Activated T-cell treated with anti-CD3 and anti-CD28 coated beads, Interleukin-2, amount 50 U/mL, for 72 hours (primary cell): ENCODE measurements at regions not wholly inside any gene's neighbourhood (a gene's known extent, or its start where the extent isn't known, plus 50 kb on each side); places are given as distances from the start of the nearest gene placed in this dataset.
"Not testable (repeated sequence)": the region's sequence is repeated elsewhere in the genome, so short reads cannot be mapped to it uniquely, and the experiment has no call there.

Experiments
- ATAC-seq, 2 donors: fragments of 150-1000 bp; cut with Tn5 transposase; replicated peaks in 1 of 2; 2 replicates each; pipeline ENCODE4 v1.10.0; 2021; ENCODE audit warnings: moderate library complexity in 2 of 2, mild to moderate bottlenecking in 1 of 2
- DNase-seq, 2 donors: peaks; one replicate each; pipeline ENCODE4 v3.0.0; 2021 to 2022; ENCODE audit warnings: mixed read lengths in 1 of 2
- H3K27ac Mint-ChIP-seq: one replicate; pipeline ENCODE4 v1.8.0; 2022; ENCODE audit warnings: mild to moderate bottlenecking, moderate library complexity, mixed read lengths
- H3K27me3 Mint-ChIP-seq: one replicate; pipeline ENCODE4 v1.8.0; 2022; ENCODE audit warnings: low read depth, mixed read lengths
- H3K36me3 Mint-ChIP-seq, 2 donors: one replicate each; pipeline ENCODE4 v1.8.0; 2022; ENCODE audit warnings: mixed read lengths in 2 of 2, mild to moderate bottlenecking in 1 of 2; ENCODE audit not compliant: insufficient read depth in 2 of 2
- H3K4me1 Mint-ChIP-seq: one replicate; pipeline ENCODE4 v1.8.0; 2022; ENCODE audit warnings: low read depth, mixed read lengths
- H3K4me3 Mint-ChIP-seq, 2 donors: one replicate each; pipeline ENCODE4 v1.8.0; 2022; ENCODE audit warnings: mild to moderate bottlenecking in 2 of 2, mixed read lengths in 2 of 2, moderate library complexity in 2 of 2
- H3K9me3 Mint-ChIP-seq, 2 donors: one replicate each; pipeline ENCODE4 v1.8.0; 2022; ENCODE audit warnings: mixed read lengths in 2 of 2

DNA sequence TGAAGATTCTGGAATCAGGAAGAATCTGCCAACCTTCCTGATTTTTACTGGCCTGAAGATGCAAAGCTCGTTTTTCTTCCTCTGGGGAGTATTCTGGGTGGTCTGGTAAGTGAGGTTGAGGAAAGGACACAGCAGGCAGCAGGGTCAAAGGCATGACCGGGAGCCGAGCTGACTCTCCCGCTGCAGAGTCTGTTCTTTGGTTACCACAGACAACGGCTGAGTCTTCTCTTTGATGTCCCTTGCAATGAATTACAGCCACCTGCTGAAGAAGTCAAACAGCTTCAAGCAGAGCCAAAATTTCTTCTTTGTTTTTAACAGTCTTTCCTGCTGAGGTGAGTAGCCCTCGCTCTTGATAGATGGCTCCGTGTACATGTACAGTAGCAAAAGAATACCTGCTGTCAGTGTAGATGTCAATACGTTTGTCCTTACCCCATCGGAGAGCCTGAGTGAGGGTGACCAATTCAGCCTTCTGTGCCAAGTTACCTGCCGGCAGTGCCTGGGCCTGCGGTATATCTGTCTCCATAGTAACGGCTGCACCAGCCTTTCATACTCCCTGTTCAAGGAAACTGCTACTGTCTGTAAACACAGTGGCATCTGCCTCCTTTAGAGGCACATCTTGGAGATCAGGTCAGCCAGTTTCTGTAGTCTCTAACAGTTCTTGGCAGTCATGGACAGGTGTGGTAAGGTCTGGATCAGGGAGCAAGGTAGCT lies 76.4 kb downstream of the PRR15 start:
- Mint-ChIP-seq H3K4me1 (no peaks in the 10 kb centered on the region), H3K27me3 (no peaks in the 10 kb centered on the region), H3K27ac (no peak overlapping the region), H3K36me3 (no peaks in the 10 kb centered on the region), H3K9me3 (no peaks in the 10 kb centered on the region), H3K4me3 (no peak overlapping the region)
- DNase-seq (no peak), ATAC-seq (no peak)

DNA sequence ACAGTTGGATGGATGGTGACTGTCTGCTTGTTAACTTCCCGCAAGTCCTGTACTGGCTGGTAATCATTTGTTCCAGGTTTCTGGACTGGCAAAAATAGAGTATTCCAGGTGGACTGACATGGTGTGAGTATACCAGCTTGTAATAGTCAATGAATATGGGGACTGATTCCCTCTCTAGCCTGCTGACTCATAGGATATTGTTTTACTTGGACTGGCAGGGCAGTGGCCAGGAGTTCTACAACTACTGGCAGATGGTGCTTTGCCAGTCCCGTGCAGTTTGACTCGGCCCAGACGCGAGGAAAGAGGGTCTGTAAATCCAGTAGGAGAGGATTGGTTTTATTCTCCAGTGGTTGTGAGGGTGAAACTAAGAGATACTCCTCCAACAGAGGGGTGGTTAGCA lies 78.0 kb downstream of the PRR15 start:
- H3K36me3 Mint-ChIP-seq, result no peaks in the 10 kb centered on the region
- no peak for DNase-seq
- no peak overlapping the region for H3K27ac Mint-ChIP-seq
- H3K4me1 Mint-ChIP-seq, result no peaks in the 10 kb centered on the region
- ATAC-seq, result no peak
- H3K9me3 Mint-ChIP-seq, result no peaks in the 10 kb centered on the region
- H3K4me3 Mint-ChIP-seq, result no peak overlapping the region
- H3K27me3 Mint-ChIP-seq, result peaks cover 3% of the 10 kb centered on the region

DNA sequence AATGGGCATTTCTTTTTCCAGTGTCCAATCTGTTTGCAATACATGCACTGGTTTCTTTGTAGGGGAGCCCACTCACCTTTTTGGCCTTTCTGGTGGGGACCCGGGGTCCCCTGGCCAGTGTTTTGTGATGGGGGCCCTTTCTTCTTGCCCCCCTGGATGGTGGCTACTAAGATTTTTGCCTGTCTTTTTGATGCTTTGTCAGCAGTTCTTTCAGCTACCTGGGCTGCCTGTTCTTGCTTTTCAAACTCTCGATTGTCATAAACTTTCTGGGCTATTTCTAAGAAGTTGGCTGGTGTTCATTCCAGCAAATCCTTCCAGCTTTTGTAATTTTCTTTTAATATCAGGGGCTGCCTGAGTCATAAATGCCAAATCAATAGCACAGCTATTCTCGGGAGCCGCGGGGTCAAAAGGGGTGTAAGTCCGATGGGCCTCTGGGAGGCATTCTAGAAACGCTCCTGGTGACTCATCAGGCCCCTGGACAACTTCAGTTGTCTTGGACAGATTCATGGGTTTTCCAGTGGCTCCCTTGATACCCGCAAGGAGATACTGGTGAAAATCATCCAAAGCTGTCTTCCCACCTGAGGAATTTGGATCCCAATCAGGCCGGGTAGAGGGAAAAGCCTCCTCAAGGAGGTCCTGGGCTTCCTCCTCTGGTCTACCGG lies 79.0 kb downstream of the PRR15 start:
- Mint-ChIP-seq H3K9me3 (no peaks in the 10 kb centered on the region), H3K27ac (no peak overlapping the region), H3K4me1 (no peaks in the 10 kb centered on the region), H3K27me3 (peaks cover 13% of the 10 kb centered on the region), H3K36me3 (no peaks in the 10 kb centered on the region), H3K4me3 (no peak overlapping the region)
- ATAC-seq (no peak), DNase-seq (no peak)

DNA sequence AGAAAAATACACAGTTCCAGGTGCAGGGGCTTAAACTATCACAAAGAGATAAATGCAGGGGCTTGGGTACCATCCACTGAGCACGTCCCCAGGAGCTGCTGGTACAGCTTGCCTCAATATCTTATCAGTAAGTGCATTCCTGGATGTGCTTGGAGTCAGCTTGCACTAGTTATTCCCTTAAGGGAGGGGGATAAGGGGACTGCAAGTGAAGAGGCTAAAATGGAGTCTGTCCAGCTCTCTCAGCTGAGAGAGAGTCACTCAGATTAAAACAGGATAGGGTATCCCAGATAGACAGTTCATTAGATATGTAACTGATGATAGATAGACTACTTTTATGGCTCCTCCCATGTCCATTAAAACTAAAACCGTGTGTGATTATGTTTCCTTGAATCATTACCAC lies 82.5 kb downstream of the PRR15 start:
- not testable (repeated sequence) for H3K4me1 Mint-ChIP-seq, H3K36me3 Mint-ChIP-seq, ATAC-seq, H3K4me3 Mint-ChIP-seq, H3K27ac Mint-ChIP-seq, H3K9me3 Mint-ChIP-seq, DNase-seq
- peaks cover 14% of the 10 kb centered on the region for H3K27me3 Mint-ChIP-seq

DNA sequence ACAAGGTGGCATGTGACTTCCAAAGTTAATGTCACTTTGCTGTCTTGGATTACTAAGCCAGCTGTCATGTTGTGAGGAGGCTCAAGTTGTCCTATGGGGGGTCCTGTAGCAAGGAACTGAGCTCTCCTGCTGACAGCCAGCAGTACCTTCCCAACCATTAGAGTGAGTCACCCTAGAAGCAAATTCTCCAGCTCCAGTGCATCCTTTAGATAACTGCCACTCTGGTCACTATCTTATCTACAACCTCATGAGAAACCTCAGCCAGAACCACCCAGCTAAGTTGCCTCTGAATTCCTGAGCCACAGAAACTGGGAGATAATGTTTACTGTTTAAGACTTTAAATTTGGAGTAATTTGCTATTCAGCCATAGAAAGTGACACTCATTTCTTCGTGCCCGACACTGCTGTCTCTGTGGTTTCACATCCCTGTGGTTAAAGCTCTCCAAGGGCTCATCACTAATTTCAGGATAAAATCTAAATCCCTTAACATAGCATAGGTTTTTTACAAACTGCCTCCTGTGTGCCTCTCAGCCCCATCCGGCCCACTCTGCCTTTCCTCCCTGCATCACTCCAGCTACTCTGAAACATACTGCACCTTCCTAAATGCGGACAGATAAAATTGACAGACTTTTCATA lies 83.5 kb downstream of the PRR15 start:
- no peaks in the 10 kb centered on the region for H3K36me3 Mint-ChIP-seq
- no peak overlapping the region for H3K27ac Mint-ChIP-seq
- ATAC-seq, result no peak
- DNase-seq, result no peak
- H3K9me3 Mint-ChIP-seq, result no peaks in the 10 kb centered on the region
- H3K4me3 Mint-ChIP-seq, result no peak overlapping the region
- H3K27me3 Mint-ChIP-seq, result peaks cover 14% of the 10 kb centered on the region
- no peaks in the 10 kb centered on the region for H3K4me1 Mint-ChIP-seq

DNA sequence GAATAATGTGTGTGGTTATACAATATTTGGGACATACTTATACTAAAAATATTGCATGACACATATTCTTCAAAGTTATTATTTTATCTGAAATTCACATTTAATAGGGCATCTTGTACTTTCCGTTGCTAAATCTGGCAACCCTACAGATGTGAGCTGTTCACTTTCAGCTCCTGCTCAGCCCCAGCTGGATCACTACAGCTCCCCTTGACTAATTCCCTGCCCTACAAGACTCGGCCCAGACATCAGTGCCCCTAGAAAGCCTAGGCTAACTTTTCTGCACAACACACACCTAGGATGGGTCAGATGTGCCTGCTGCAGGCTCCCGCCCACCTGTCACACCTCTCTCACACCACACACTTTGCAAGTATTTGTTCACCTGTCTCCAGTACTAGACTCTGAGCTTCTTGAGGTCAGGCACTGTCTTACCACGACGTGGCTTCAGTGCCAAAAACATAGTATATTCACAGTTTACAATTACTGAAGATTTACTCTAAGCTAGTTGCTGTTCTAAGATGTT lies 84.1 kb downstream of the PRR15 start:
- peaks cover 14% of the 10 kb centered on the region for H3K27me3 Mint-ChIP-seq
- H3K9me3 Mint-ChIP-seq, ATAC-seq, H3K4me1 Mint-ChIP-seq, H3K36me3 Mint-ChIP-seq, H3K4me3 Mint-ChIP-seq, H3K27ac Mint-ChIP-seq, DNase-seq: not testable (repeated sequence)

DNA sequence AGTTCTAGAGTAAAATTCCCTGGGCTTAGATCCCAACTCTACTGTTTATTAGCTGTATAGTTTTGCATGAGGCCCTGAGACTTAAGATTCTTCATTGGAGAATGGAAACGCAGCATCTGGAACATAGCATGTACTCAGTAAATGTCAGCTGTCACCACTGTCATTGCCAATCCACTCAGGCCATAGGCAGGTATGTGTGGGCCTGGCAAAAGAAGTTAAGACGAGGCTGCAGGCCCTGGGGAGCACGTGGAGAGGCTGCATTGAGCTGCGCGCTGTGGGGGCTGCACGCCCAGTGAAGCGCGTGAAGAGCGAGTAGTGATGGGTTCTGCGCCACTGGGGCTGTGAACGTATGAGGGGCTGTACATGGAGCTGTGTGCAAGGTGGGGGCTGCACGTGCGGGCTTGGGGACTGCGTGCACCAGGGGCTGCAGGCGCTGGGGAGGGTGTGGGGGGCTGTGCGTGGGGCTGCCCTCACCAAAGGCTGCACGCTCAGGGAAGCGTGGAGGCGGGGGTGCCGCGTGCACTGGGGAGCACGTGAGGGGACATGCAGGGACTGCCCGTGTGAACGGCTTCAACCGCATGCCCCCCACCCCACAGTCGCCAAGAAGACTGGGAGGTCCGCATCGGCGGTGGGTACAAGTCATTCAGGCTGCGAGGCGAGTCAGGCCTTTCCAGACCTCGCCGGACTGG lies 85.5 kb downstream of the PRR15 start:
- Mint-ChIP-seq H3K4me1 (no peaks in the 10 kb centered on the region), H3K27me3 (peaks cover 14% of the 10 kb centered on the region), H3K9me3 (no peaks in the 10 kb centered on the region), H3K4me3 (no peak overlapping the region), H3K36me3 (no peaks in the 10 kb centered on the region), H3K27ac (no peak overlapping the region)
- DNase-seq (no peak), ATAC-seq (no peak)

DNA sequence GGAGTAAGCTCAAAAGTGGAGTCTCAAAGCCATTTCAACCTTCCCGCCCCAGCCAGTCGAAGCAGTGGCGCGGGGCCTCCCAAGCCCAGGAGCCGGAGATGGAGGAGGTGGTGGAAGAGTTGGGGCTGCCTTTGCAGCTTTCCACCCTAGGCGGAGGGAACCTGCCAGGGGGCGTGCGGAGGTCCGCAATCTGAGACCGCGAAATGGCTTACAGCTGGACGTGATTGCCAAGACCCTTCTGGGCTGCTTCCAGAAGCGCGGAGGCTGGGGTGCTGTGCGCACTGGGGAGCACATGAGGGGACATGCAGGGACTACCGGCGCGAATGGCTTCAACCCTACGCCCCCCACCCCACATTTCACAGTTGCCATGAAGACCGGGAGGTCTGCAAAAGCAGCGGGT lies 86.2 kb downstream of the PRR15 start:
- H3K27ac Mint-ChIP-seq, result no peak overlapping the region
- H3K36me3 Mint-ChIP-seq, result no peaks in the 10 kb centered on the region
- peaks cover 14% of the 10 kb centered on the region for H3K27me3 Mint-ChIP-seq
- ATAC-seq, result no peak
- no peaks in the 10 kb centered on the region for H3K9me3 Mint-ChIP-seq
- H3K4me1 Mint-ChIP-seq, result no peaks in the 10 kb centered on the region
- DNase-seq, result no peak
- H3K4me3 Mint-ChIP-seq, result no peak overlapping the region

DNA sequence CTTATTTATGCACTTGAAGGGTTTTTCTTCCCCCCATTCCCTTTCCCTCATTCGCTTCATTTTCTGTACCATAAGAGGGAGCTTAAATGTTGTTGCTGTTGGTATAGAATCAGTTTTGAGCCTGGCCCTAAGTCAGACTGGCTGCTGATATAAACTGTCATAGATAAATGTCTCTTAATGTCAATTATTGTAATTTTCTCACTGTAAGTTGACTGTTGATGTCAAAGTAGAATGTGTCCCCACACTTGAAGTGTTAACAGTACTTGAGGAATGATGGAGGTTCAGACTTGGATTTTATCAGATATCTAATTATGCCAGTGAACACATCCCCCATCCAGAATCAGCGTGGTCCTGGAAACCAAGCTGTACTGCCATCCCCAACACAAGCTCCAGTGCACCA lies 87.8 kb downstream of the PRR15 start:
- Mint-ChIP-seq H3K4me3 (no peak overlapping the region), H3K27ac (no peak overlapping the region)

DNA sequence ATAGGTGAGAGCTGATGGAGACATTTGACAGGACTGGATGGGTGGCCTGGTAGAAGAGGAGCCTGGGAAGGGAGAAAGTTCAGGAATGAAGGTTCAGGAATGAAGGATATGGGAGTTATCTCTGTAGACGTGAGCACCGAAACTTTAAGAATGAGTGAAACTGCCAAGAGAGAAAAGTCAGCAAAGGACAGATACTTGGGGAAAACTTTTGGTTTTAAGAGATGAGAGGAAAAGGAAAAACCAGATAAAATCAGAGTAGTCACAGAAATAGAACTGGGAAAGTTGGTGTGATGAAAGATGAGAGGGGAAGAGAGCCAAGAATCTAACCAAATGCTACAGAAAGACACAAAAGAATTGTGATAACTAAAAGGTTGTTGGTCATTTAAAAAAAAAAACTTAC lies 88.9 kb downstream of the PRR15 start:
- Mint-ChIP-seq H3K36me3 (no peaks in the 10 kb centered on the region), H3K27me3 (peaks cover 2% of the 10 kb centered on the region), H3K27ac (no peak overlapping the region), H3K4me3 (no peak overlapping the region), H3K4me1 (no peaks in the 10 kb centered on the region), H3K9me3 (no peaks in the 10 kb centered on the region)
- ATAC-seq, result no peak
- no peak for DNase-seq

More for the DNA sequence above, 87.8 kb downstream of the PRR15 start:
- no peak for DNase-seq
- H3K4me1 Mint-ChIP-seq, result no peaks in the 10 kb centered on the region
- H3K36me3 Mint-ChIP-seq, result no peaks in the 10 kb centered on the region
- H3K27me3 Mint-ChIP-seq, result peaks cover 13% of the 10 kb centered on the region
- no peaks in the 10 kb centered on the region for H3K9me3 Mint-ChIP-seq
- no peak for ATAC-seq

DNA sequence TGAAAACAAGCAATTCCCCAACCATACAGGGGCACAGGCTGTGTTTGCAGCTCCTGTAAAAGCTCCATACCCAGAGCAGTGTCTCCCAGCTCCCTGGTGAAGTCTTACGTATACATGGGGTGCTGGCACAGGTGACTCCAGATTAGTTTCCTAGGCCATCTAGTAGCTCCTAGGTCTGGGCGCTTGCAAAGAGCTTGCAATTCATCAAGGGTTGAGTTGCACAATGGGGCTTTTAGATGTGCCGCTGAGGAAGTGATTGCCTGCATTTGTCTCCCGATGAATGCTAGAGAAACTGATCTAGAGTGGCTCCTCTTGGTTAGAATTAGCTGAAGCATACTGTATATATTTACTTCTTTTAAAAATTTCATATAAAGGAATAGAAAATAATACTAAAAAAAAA lies 90.7 kb downstream of the PRR15 start:
- ATAC-seq, H3K9me3 Mint-ChIP-seq, H3K4me3 Mint-ChIP-seq, H3K27ac Mint-ChIP-seq, H3K4me1 Mint-ChIP-seq, DNase-seq, H3K27me3 Mint-ChIP-seq, H3K36me3 Mint-ChIP-seq: not testable (repeated sequence)

DNA sequence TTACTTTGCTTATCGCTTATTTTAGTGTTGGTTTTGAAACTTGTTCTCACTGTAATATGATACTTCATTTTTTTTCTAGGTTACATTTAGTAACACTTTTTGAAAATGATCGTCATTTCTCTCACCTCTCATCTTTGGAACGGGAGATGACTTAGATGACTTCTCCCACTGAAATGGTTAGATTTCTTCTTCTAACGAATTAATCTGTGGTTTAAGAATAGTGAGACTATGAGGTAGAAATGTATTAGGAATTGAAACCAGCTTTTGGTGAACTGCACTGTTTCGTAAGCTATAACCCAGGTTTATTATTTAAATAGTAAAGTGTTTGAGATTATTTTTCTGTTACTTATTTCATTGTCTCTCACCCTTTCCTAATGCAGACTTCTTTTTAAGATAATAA lies 93.7 kb downstream of the PRR15 start:
- no peaks in the 10 kb centered on the region for H3K4me1 Mint-ChIP-seq

DNA sequence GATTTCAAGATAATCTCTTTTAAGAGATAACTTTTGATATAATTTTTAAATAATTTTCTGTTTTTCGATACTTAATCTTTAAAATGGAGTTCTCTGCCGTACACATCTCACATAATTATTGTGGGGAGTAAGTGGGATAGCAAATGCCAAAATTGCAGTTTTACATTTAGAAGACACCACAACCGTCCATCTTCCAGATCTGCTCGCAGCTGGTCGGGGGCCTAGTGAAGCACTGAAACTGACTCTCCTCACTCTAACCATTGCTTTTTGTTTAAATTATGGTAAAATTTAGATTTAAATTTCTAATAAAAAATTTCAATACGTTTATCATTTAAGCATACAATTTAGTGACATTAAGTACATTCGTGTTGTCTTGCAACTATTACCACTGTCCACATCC lies 94.2 kb downstream of the PRR15 start:
- H3K4me3 Mint-ChIP-seq, result no peak overlapping the region
- H3K4me1 Mint-ChIP-seq, result peaks cover 4% of the 10 kb centered on the region
- H3K36me3 Mint-ChIP-seq, result no peaks in the 10 kb centered on the region

More for the DNA sequence above, 93.7 kb downstream of the PRR15 start:
- H3K27ac Mint-ChIP-seq, result no peak overlapping the region
- H3K27me3 Mint-ChIP-seq, result no peaks in the 10 kb centered on the region
- no peaks in the 10 kb centered on the region for H3K36me3 Mint-ChIP-seq
- DNase-seq (no peak), ATAC-seq (no peak)
- H3K4me3 Mint-ChIP-seq, result no peak overlapping the region
- H3K9me3 Mint-ChIP-seq, result no peaks in the 10 kb centered on the region

More for the DNA sequence above, 94.2 kb downstream of the PRR15 start:
- ATAC-seq (no peak), DNase-seq (no peak)
- no peaks in the 10 kb centered on the region for H3K9me3 Mint-ChIP-seq
- H3K27ac Mint-ChIP-seq, result no peak overlapping the region
- H3K27me3 Mint-ChIP-seq, result no peaks in the 10 kb centered on the region
